ENCODE measurements at regions not wholly inside any gene's neighbourhood (a gene's known extent, or its start where the extent isn't known, plus 50 kb on each side); places are given as distances from the start of the nearest gene placed in this dataset.
"Not testable (repeated sequence)": the region's sequence is repeated elsewhere in the genome, so short reads cannot be mapped to it uniquely, and the experiment has no call there.

- CTCF ChIA-PET = no interaction called here
- H3K27ac ChIP-seq = no peak overlapping the region
- DNase-seq (ENCODE audit: low spot score) = no peak
- no peak for TF ChIP-seq CTCF (conservative IDR thresholded peaks at IDR 0.05; ENCODE audit: low read depth)
- POLR2A ChIA-PET (ENCODE audit: low non-redundant PET) = no interaction called here
Observed at GRCh38 chr7:131927770-131928423, 371.5 kb upstream of the PODXL start.

GRCh38 chr7:131925636-131926035, 369.2 kb upstream of the PODXL start:
- H3K27ac ChIP-seq = no peak overlapping the region
- ChIA-PET POLR2A (ENCODE audit: low non-redundant PET) (no interaction called here), CTCF (no interaction called here)
- TF ChIP-seq CTCF (conservative IDR thresholded peaks at IDR 0.05; ENCODE audit: low read depth) = no peak
- DNase-seq (ENCODE audit: low spot score) = no peak

GRCh38 chr7:131924857-131925256, 368.4 kb upstream of the PODXL start:
- CTCF ChIA-PET = no interaction called here
- DNase-seq (ENCODE audit: low spot score) = no peak

GRCh38 chr7:131922948-131923347, 366.5 kb upstream of the PODXL start:
- H3K27ac ChIP-seq; POLR2A ChIA-PET (ENCODE audit: low non-redundant PET); CTCF ChIA-PET; DNase-seq (ENCODE audit: low spot score): not testable (repeated sequence)

More at GRCh38 chr7:131924857-131925256, 368.4 kb upstream of the PODXL start:
- no peak for TF ChIP-seq CTCF (conservative IDR thresholded peaks at IDR 0.05; ENCODE audit: low read depth)
- no peak overlapping the region for H3K27ac ChIP-seq
- POLR2A ChIA-PET (ENCODE audit: low non-redundant PET) = no interaction called here

- TF ChIP-seq CTCF (conservative IDR thresholded peaks at IDR 0.05; ENCODE audit: low read depth) = no peak
- CTCF ChIA-PET = no interaction called here
- POLR2A ChIA-PET (ENCODE audit: low non-redundant PET) = no interaction called here
- peak; percentile 10 for DNase-seq (ENCODE audit: low spot score)
- no peak overlapping the region for H3K27ac ChIP-seq
Observed at GRCh38 chr7:131921016-131921415, 364.6 kb upstream of the PODXL start.

GRCh38 chr7:131919920-131920709, 363.7 kb upstream of the PODXL start:
- CTCF ChIA-PET = interaction anchor here (0.9 kb wide), 1 partner anchor 25 kb away, joined by 4 read pairs; no protein-coding TSS in a partner anchor
- no peak for DNase-seq (ENCODE audit: low spot score)

More at GRCh38 chr7:131919920-131920709, 363.7 kb upstream of the PODXL start:
- no peak overlapping the region for H3K27ac ChIP-seq
- no peak for TF ChIP-seq CTCF (conservative IDR thresholded peaks at IDR 0.05; ENCODE audit: low read depth)
- POLR2A ChIA-PET (ENCODE audit: low non-redundant PET) = no interaction called here
